BLaER1 treated with 17β-estradiol and CSF1 and Interleukin-3, amounts not matched to agents 10 nM and 100 nM (cell line): ENCODE measurements at regions not wholly inside any gene's neighbourhood (a gene's known extent, or its start where the extent isn't known, plus 50 kb on each side); places are given as distances from the start of the nearest gene placed in this dataset.
A peak's percentile ranks its signal among the peaks of the same experiment; 100 is the strongest.

ENCODE experiments used
- H3K27ac ChIP-seq, 11 experiments: shearing (Covaris generic); formaldehyde crosslinking; 2 replicates each; pipeline ENCODE4 v1.8.1; 2022
- H3K27me3 ChIP-seq, 11 experiments: shearing (Covaris generic); formaldehyde crosslinking; 2 replicates each; pipeline ENCODE4 v1.8.1; 2022
- H3K36me3 ChIP-seq, 11 experiments: shearing (Covaris generic); formaldehyde crosslinking; 2 replicates each; pipeline ENCODE4 v1.8.1; 2022
- H3K4me1 ChIP-seq, 10 experiments: shearing (Covaris generic); formaldehyde crosslinking; 2 replicates each; pipeline ENCODE4 v1.8.1; 2022
- H3K4me2 ChIP-seq, 11 experiments: shearing (Covaris generic); formaldehyde crosslinking; 2 replicates each; pipeline ENCODE4 v1.8.1; 2022
- H3K4me3 ChIP-seq, 10 experiments: shearing (Covaris generic); formaldehyde crosslinking; 2 replicates each; pipeline ENCODE4 v1.8.1; 2022
- H3K9ac ChIP-seq, 11 experiments: shearing (Covaris generic); formaldehyde crosslinking; 2 replicates each; pipeline ENCODE4 v1.8.1; 2022
- H3K9me3 ChIP-seq, 11 experiments: shearing (Covaris generic); formaldehyde crosslinking; replicated peaks in 1 of 11; 2 replicates each; pipeline ENCODE4 v1.8.1; 2022
- H4K20me1 ChIP-seq, 11 experiments: shearing (Covaris generic); formaldehyde crosslinking; 2 replicates each; pipeline ENCODE4 v1.8.1; 2022
- Cebpa-rat ChIP-seq, 11 experiments: shearing (Covaris generic); IDR thresholded peaks; 2 replicates each; pipeline ENCODE4 v1.8.1; 2022

DNA sequence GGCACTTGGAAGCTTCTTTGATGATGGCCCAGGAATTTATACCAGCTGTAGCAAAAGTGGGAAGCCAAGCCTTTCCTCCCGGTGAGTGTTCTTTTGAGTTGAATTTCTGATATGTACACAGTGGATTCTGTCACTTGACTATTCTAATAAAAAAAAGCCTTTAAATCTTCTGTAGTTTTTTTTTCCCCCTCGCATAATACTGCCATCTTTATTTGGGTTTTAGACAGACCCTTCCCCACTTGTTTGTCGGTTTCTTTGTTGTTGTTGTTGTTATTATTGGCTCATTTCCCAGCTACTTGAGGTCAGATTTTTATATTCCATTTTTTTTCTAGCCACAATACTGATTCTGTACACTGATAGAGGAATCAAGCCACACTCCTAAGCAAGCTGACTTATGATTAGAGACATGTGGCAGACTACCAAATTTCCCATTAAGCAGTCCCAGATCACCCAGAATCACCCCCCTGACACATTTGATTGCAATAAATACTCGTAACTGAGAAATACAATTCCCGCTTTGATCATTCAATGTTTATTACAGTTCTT lies 122.4 kb upstream of the IL12A start:
- Histone ChIP-seq H3K4me1 (peaks cover 7 to 18% (median 11%) of the 10 kb centered on the region in 10 experiments), H4K20me1 (no peaks in the 10 kb centered on the region), H3K4me2 (no peak overlapping the region), H3K4me3 (no peak overlapping the region), H3K27me3 (no peaks in the 10 kb centered on the region), H3K36me3 (no peaks in the 10 kb centered on the region; a peak in 1 of 22 replicates), H3K9me3 (no peaks in the 10 kb centered on the region), H3K27ac (no peak overlapping the region), H3K9ac (no peak overlapping the region)
- TF ChIP-seq Cebpa-rat (IDR thresholded peaks at IDR 0.05), result no peak

DNA sequence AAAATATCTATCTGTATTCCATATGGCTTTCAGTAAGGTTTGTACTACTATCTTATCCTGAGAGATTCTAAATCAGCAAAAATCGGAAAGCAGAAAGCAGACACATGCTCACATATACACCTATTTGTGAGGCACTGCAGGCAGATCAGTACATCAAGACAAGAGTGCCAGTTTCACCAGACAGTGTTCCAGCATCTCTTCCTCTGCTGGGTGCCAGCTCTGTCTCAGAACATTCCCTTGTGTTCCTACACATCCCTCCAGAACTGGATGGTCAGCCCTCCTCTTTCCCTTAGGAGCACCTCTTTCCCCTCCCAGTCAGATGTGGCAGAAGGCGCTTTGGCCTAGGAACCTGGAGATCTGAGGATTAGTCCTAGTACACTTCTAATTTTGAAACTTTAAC lies 121.3 kb upstream of the IL12A start:
- Histone ChIP-seq H3K9ac (no peak overlapping the region), H3K4me1 (peaks cover 0 to 10% (median under 1%) of the 10 kb centered on the region in 10 experiments; a peak in 9 of 20 replicates), H3K27me3 (no peaks in the 10 kb centered on the region), H3K9me3 (no peaks in the 10 kb centered on the region), H4K20me1 (no peaks in the 10 kb centered on the region), H3K4me2 (no peak overlapping the region), H3K27ac (no peak overlapping the region), H3K4me3 (no peak overlapping the region), H3K36me3 (no peaks in the 10 kb centered on the region; a peak in 1 of 22 replicates)
- no peak for TF ChIP-seq Cebpa-rat (IDR thresholded peaks at IDR 0.05)

DNA sequence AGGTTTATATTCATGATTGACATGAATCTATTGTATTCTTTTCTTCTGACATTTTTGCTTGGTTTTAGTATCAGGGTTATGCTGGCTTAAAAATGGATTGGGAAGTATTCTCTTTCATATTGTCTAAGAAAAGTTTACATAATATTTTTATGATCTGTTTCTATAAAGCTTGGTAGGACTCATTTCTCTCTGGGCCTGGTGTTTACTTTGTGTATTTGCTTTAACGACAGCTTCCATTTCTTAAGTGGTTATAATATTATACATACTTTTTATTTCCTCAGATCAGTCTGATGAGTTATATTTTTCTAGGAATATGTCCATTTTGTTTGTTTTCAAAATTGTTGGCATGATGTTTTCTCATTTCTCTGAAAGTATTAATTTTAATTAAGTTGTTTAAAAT lies 117.9 kb upstream of the IL12A start:
- Histone ChIP-seq H3K9me3 (no peaks in the 10 kb centered on the region), H3K27me3 (no peaks in the 10 kb centered on the region), H3K36me3 (no peaks in the 10 kb centered on the region; a peak in 1 of 22 replicates), H4K20me1 (no peaks in the 10 kb centered on the region), H3K4me3 (no peak overlapping the region), H3K4me1 (peaks cover 0 to 6% (median 0%) of the 10 kb centered on the region in 10 experiments; a peak in 3 of 20 replicates), H3K9ac (no peak overlapping the region), H3K27ac (no peak overlapping the region), H3K4me2 (no peak overlapping the region)
- TF ChIP-seq Cebpa-rat (IDR thresholded peaks at IDR 0.05), result no peak

DNA sequence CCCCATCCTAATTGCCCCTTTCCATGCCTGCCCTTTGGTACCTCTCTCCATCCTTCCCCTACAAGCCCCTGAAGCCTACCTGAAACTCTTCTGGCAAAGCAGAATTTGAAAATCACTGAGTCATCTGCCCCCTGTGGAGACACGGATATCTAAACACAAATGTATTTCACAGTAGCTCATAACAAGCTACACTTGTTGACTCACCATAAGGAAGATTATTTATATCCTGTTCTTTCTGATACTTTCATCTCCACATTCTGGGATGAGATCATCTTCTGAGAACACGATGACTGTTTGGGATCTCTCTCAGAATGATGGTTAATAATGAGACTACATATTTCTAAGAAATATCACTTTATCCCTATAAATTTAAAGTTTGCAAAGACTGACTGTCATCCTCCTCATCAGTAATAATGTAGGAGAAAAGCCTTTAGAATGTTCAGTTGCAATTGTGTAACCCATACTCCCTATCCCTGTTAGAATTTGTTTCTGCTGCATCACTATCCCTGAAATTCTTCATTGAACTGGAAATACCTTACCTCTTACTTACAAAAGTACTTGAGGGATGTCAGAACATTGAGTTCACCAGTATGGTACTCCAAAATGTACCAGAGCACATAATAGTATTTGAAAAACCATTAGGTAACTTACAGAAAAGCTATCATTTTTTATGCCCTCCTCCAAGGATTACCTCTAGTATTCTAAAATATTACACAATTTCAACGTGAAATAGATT lies 116.1 kb upstream of the IL12A start:
- TF ChIP-seq Cebpa-rat (IDR thresholded peaks at IDR 0.05), result no peak
- Histone ChIP-seq H3K4me2 (peak overlapping the region in 3 of 11 experiments; percentile 12 to 15 (median 14); a peak in 3 of 22 replicates), H3K9ac (no peak overlapping the region)

DNA sequence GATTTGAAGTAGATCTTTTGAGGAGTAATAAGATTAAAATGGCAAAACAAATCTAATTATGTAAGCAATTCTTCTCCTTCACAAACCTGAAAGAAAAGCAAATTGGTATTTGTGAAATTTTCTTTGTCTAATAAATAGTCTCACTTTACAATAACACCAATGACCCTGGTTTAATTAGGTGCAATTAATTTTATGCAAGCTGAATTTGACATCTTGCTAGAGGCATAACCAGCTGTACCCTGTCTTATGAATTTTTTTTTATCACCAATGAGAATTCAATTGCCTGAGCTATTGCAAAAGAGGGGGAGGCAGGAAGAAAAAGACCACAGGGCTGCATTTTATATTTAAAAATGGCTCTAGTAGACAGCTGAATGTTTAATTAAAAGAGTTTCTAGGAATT lies 113.5 kb upstream of the IL12A start:
- no peak overlapping the region for H3K4me2 ChIP-seq
- no peak overlapping the region for H3K4me3 ChIP-seq
- H3K9ac ChIP-seq, result no peak overlapping the region
- H4K20me1 ChIP-seq, result no peaks in the 10 kb centered on the region
- no peaks in the 10 kb centered on the region for H3K27me3 ChIP-seq
- peaks cover 0 to 6% (median 0%) of the 10 kb centered on the region in 10 experiments; a peak in 3 of 20 replicates for H3K4me1 ChIP-seq
- no peaks in the 10 kb centered on the region for H3K36me3 ChIP-seq
- H3K9me3 ChIP-seq, result no peaks in the 10 kb centered on the region
- H3K27ac ChIP-seq, result no peak overlapping the region
- TF ChIP-seq Cebpa-rat (IDR thresholded peaks at IDR 0.05), result no peak

More for the DNA sequence above, 116.1 kb upstream of the IL12A start:
- Histone ChIP-seq H3K9me3 (no peaks in the 10 kb centered on the region), H3K36me3 (no peaks in the 10 kb centered on the region; a peak in 1 of 22 replicates), H3K27me3 (no peaks in the 10 kb centered on the region), H3K4me1 (peaks cover 0 to 6% (median 0%) of the 10 kb centered on the region in 10 experiments; a peak in 3 of 20 replicates), H3K4me3 (no peak overlapping the region), H3K27ac (no peak overlapping the region), H4K20me1 (no peaks in the 10 kb centered on the region)

DNA sequence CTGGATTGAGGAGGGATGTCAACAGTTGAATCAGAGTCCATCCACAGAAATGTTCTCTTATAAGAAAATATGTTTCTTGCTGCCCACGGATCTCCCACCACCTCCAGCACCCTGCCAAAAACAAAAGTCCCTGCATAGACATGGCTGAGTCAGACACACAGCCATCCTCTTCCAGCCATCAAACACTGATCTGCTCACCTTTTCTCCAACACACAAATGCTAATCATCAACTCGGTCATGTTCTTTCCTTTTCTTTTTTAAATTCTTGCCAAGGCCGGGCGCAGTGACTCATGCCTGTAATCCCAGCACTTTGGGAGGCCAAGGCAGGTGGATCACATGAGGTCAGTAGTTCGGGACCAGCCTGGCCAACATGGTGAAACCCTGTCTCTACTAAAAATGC lies 110.7 kb upstream of the IL12A start:
- TF ChIP-seq Cebpa-rat (IDR thresholded peaks at IDR 0.05), result no peak
- no peaks in the 10 kb centered on the region for H3K36me3 ChIP-seq
- peaks cover 0 to 5% (median under 1%) of the 10 kb centered on the region in 10 experiments; a peak in 4 of 20 replicates for H3K4me1 ChIP-seq
- H3K9ac ChIP-seq, result no peak overlapping the region
- no peaks in the 10 kb centered on the region for H3K9me3 ChIP-seq
- no peak overlapping the region for H3K4me2 ChIP-seq
- no peaks in the 10 kb centered on the region for H3K27me3 ChIP-seq
- H3K27ac ChIP-seq, result no peak overlapping the region
- no peak overlapping the region for H3K4me3 ChIP-seq
- H4K20me1 ChIP-seq, result no peaks in the 10 kb centered on the region

DNA sequence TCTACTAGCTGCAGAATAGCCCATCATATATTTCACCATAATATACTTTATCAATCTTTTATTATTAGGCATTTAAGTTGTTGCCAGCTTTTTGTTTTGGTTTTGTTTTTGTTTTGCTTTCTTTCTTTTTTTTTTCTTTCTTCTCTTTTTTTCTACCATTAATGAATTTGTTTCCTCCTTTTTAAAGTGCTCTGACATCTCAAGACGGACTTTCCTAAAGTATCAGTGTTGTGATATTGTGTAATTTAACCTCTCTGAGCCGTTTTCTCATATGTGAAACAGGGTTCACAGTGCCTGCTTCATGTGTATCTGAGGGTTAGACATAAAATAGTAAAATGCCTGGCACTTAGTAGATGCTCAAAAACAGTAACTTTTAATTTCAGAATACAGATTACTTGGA lies 109.5 kb upstream of the IL12A start:
- Histone ChIP-seq H3K27me3 (no peaks in the 10 kb centered on the region), H3K9ac (no peak overlapping the region), H3K36me3 (no peaks in the 10 kb centered on the region), H3K4me3 (no peak overlapping the region), H3K4me2 (no peak overlapping the region), H4K20me1 (no peaks in the 10 kb centered on the region), H3K9me3 (no peaks in the 10 kb centered on the region), H3K27ac (no peak overlapping the region), H3K4me1 (peaks cover 0 to 11% (median 6%) of the 10 kb centered on the region in 10 experiments; a peak in 8 of 20 replicates)
- no peak for TF ChIP-seq Cebpa-rat (IDR thresholded peaks at IDR 0.05)

DNA sequence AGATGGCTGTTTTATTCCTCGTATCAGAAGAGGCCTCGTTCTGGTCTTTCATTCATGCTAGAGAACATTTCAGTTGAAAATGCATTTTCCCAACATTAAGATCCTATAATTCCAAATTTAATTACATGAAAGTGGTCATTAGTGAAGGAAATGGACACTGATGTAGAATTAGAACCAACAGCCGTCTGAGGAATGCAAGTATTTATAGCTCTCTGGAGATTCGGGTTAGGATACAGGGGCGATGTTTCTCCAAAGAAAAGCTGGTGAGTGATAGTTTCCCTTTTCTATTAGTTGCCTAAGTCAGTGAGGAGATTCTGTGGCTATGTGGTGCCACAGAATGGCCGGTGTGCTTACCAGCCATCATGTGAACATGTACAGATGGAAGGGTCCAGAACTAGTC lies 109.0 kb upstream of the IL12A start:
- Histone ChIP-seq H3K4me1 (peaks cover 0 to 11% (median 6%) of the 10 kb centered on the region in 10 experiments; a peak in 8 of 20 replicates), H3K9ac (no peak overlapping the region), H3K4me2 (no peak overlapping the region), H3K36me3 (no peaks in the 10 kb centered on the region), H3K9me3 (no peaks in the 10 kb centered on the region), H3K4me3 (no peak overlapping the region), H3K27ac (no peak overlapping the region), H3K27me3 (no peaks in the 10 kb centered on the region), H4K20me1 (no peaks in the 10 kb centered on the region)
- TF ChIP-seq Cebpa-rat (IDR thresholded peaks at IDR 0.05), result no peak

DNA sequence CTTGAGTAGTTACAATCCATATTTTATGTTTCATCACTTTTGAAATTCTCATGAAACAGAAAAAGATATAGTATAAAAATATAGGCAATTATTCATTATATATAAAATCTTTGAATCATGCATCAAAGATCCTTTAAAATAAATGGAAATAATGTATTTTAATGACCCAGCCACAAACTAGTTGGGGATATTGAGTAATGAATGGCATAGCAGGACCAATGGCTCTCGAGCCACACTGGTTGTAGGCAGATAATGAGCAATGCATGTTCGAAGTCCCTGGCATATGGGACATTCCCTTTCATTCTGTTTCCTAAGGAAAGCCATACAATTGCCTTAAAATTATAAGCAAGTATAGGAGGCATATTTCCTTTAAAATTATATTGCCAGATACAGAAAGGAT lies 107.4 kb upstream of the IL12A start:
- TF ChIP-seq Cebpa-rat (IDR thresholded peaks at IDR 0.05), result no peak
- no peaks in the 10 kb centered on the region for H3K27me3 ChIP-seq
- no peak overlapping the region for H3K9ac ChIP-seq
- no peaks in the 10 kb centered on the region for H4K20me1 ChIP-seq
- H3K9me3 ChIP-seq, result no peaks in the 10 kb centered on the region
- no peaks in the 10 kb centered on the region for H3K36me3 ChIP-seq
- no peak overlapping the region for H3K4me3 ChIP-seq
- H3K4me1 ChIP-seq, result peaks cover 0 to 11% (median 6%) of the 10 kb centered on the region in 10 experiments; a peak in 8 of 20 replicates
- no peak overlapping the region for H3K4me2 ChIP-seq
- no peak overlapping the region for H3K27ac ChIP-seq
